ENCODE measurements at regions not wholly inside any gene's neighbourhood (a gene's known extent, or its start where the extent isn't known, plus 50 kb on each side); places are given as distances from the start of the nearest gene placed in this dataset.

DNA sequence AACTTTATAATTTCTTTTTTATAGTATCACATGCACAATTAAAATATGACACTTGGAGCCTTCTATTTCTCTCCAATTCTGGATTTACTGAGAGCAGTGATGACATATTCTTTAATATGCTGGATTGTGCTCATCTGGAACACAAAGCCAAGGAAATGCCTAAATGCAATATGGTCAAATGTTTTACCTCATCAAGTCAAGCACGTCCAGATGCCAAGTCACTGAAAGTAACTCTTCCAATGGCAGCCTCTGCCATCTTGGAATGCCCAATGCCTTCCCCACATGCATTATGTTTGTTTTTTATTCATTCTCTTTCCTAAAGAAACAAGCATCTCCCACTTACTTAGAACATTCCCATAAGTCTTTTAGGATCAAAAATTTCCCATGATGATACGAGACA lies 189.8 kb downstream of the TMX3 start:
- no peak for DNase-seq
- no peak overlapping the region for H3K27ac ChIP-seq (ENCODE audit: low read depth in 1 of 2, low read length in 1 of 2)
- no peaks in the 10 kb centered on the region for H3K27me3 ChIP-seq (ENCODE audit: control insufficient read depth in 3 of 3, insufficient read depth in 3 of 3, low read length in 2 of 3)
- no peak for TF ChIP-seq CTCF (IDR thresholded peaks at IDR 0.05; ENCODE audit: control extremely low read depth, extremely low read depth)
- no peak overlapping the region for H3K9ac ChIP-seq (ENCODE audit: insufficient read depth in 1 of 2, low read length in 2 of 2)
- 74 to 81% methylated on average over 2 of the region's 2 CpGs for WGBS, 2 donors
- H3K4me1 ChIP-seq (ENCODE audit: control insufficient read depth in 5 of 5, insufficient read depth in 5 of 5, low read length in 5 of 5), result no peaks in the 10 kb centered on the region
- ATAC-seq (ENCODE audit: insufficient read depth, low FRiP score), result no peak
- H3K9me3 ChIP-seq (ENCODE audit: control insufficient read depth in 4 of 4, insufficient read depth in 3 of 4, low read length in 3 of 4), result peaks cover 0 to 2% (median 0%) of the 10 kb centered on the region in 4 donors
- H3K36me3 ChIP-seq (ENCODE audit: control insufficient read depth in 4 of 4, insufficient read depth in 4 of 4, low read length in 4 of 4), result no peaks in the 10 kb centered on the region
- no peak overlapping the region for H3K4me3 ChIP-seq

- no peak overlapping the region for H3K27ac ChIP-seq (ENCODE audit: low read depth in 1 of 2, low read length in 1 of 2)
- no peak overlapping the region for H3K4me3 ChIP-seq
- H3K27me3 ChIP-seq (ENCODE audit: control insufficient read depth in 3 of 3, insufficient read depth in 3 of 3, low read length in 2 of 3), result no peaks in the 10 kb centered on the region
- H3K9ac ChIP-seq (ENCODE audit: insufficient read depth in 1 of 2, low read length in 2 of 2), result no peak overlapping the region
- H3K36me3 ChIP-seq (ENCODE audit: control insufficient read depth in 4 of 4, insufficient read depth in 4 of 4, low read length in 4 of 4), result no peaks in the 10 kb centered on the region
- ATAC-seq (ENCODE audit: insufficient read depth, low FRiP score) (no peak), DNase-seq (no peak)
- no peaks in the 10 kb centered on the region for H3K4me1 ChIP-seq (ENCODE audit: control insufficient read depth in 5 of 5, insufficient read depth in 5 of 5, low read length in 5 of 5)
- WGBS, 2 donors, result 65 to 77% methylated on average over 6 of the region's 6 CpGs
- TF ChIP-seq CTCF (IDR thresholded peaks at IDR 0.05; ENCODE audit: control extremely low read depth, extremely low read depth), result no peak
- H3K9me3 ChIP-seq (ENCODE audit: control insufficient read depth in 4 of 4, insufficient read depth in 3 of 4, low read length in 3 of 4), result peaks cover 0 to 2% (median 0%) of the 10 kb centered on the region in 4 donors
These were observed 194.4 kb downstream of the TMX3 start for GRCh38 chr18:68520406-68521075.

GRCh38 chr18:68519336-68519735 lies 195.6 kb downstream of the TMX3 start:
- WGBS, 2 donors, result 74 to 80% methylated on average over 3 of the region's 3 CpGs

More at GRCh38 chr18:68519336-68519735, 195.6 kb downstream of the TMX3 start:
- no peaks in the 10 kb centered on the region for H3K4me1 ChIP-seq (ENCODE audit: control insufficient read depth in 5 of 5, insufficient read depth in 5 of 5, low read length in 5 of 5)
- peaks cover 0 to 2% (median 0%) of the 10 kb centered on the region in 4 donors for H3K9me3 ChIP-seq (ENCODE audit: control insufficient read depth in 4 of 4, insufficient read depth in 3 of 4, low read length in 3 of 4)
- no peaks in the 10 kb centered on the region for H3K36me3 ChIP-seq (ENCODE audit: control insufficient read depth in 4 of 4, insufficient read depth in 4 of 4, low read length in 4 of 4)
- H3K4me3 ChIP-seq, result no peak overlapping the region
- H3K27ac ChIP-seq (ENCODE audit: low read depth in 1 of 2, low read length in 1 of 2), result no peak overlapping the region
- H3K27me3 ChIP-seq (ENCODE audit: control insufficient read depth in 3 of 3, insufficient read depth in 3 of 3, low read length in 2 of 3), result no peaks in the 10 kb centered on the region
- DNase-seq (no peak), ATAC-seq (ENCODE audit: insufficient read depth, low FRiP score) (no peak)
- H3K9ac ChIP-seq (ENCODE audit: insufficient read depth in 1 of 2, low read length in 2 of 2), result no peak overlapping the region
- TF ChIP-seq CTCF (IDR thresholded peaks at IDR 0.05; ENCODE audit: control extremely low read depth, extremely low read depth), result no peak

All from lung (tissue), 11 donors.